Transverse colon (tissue), 4 donors: ENCODE measurements at regions not wholly inside any gene's neighbourhood (a gene's known extent, or its start where the extent isn't known, plus 50 kb on each side); places are given as distances from the start of the nearest gene placed in this dataset.

Source experiments
- CTCF ChIP-seq, 5 experiments: fragments of 200-600 bp in 3 of 5; fragments of 450-650 bp in 2 of 5; sonication (generic) in 3 of 5; IDR thresholded peaks; 1 replicate in 2 of 5; 2 replicates in 3 of 5; pipeline ENCODE4 v1.5.1; 2016 to 2017; ENCODE audit warnings: antibody characterized with exemption in 5 of 5, inconsistent platforms in 3 of 5, mild to moderate bottlenecking in 2 of 5, moderate library complexity in 1 of 5
- POLR2AphosphoS5 ChIP-seq, 3 donors: sonication (generic); formaldehyde crosslinking; IDR thresholded peaks; one replicate each; pipeline ENCODE4 v1.6.1; 2016; ENCODE audit warnings: antibody characterized with exemption in 3 of 3

GRCh38 chr11:131309776-131310175, 60.6 kb upstream of the NTM start:
- no peak for TF ChIP-seq CTCF (IDR thresholded peaks at IDR 0.05)
- no peak for TF ChIP-seq POLR2AphosphoS5 (IDR thresholded peaks at IDR 0.05)
